ENCODE measurements at regions not wholly inside any gene's neighbourhood (a gene's known extent, or its start where the extent isn't known, plus 50 kb on each side); places are given as distances from the start of the nearest gene placed in this dataset.

- no peak overlapping the region for H3K4me3 ChIP-seq (replicated peaks; ENCODE audit: insufficient read depth, low read length)
- no peak for DNase-seq (ENCODE audit: low read depth in 1 of 2, low spot score in 1 of 2)
- H3K27me3 ChIP-seq (ENCODE audit: insufficient read depth, poor library complexity, severe bottlenecking): no peaks in the 10 kb centered on the region
- H3K27ac ChIP-seq (replicated peaks): no peak overlapping the region
- no peak for TF ChIP-seq GABPA (IDR thresholded peaks at IDR 0.05; ENCODE audit: low read depth)
- no peak for TF ChIP-seq POLR2AphosphoS5 (IDR thresholded peaks at IDR 0.05; ENCODE audit: low read depth)
- no peak for TF ChIP-seq CTCF (IDR thresholded peaks at IDR 0.05; ENCODE audit: insufficient read depth, low read length)
- no peak for TF ChIP-seq SPI1 (IDR thresholded peaks at IDR 0.05; ENCODE audit: borderline replicate concordance, low read depth)
- no peak for TF ChIP-seq REST (IDR thresholded peaks at IDR 0.05; ENCODE audit: insufficient replicate concordance, low read depth)
Measured at GRCh38 chr3:182241766-182242488, 530.2 kb downstream of the SOX2 start.

GRCh38 chr3:182242489-182242942 lies 530.8 kb downstream of the SOX2 start:
- TF ChIP-seq REST (IDR thresholded peaks at IDR 0.05; ENCODE audit: insufficient replicate concordance, low read depth) (no peak), GABPA (IDR thresholded peaks at IDR 0.05; ENCODE audit: low read depth) (no peak), POLR2AphosphoS5 (IDR thresholded peaks at IDR 0.05; ENCODE audit: low read depth) (no peak), SPI1 (IDR thresholded peaks at IDR 0.05; ENCODE audit: borderline replicate concordance, low read depth) (no peak), CTCF (IDR thresholded peaks at IDR 0.05; ENCODE audit: insufficient read depth, low read length) (no peak)
- Histone ChIP-seq H3K27me3 (ENCODE audit: insufficient read depth, poor library complexity, severe bottlenecking) (no peaks in the 10 kb centered on the region), H3K4me3 (replicated peaks; ENCODE audit: insufficient read depth, low read length) (no peak overlapping the region), H3K27ac (replicated peaks) (no peak overlapping the region)
- DNase-seq (ENCODE audit: low read depth in 1 of 2, low spot score in 1 of 2): no peak

GRCh38 chr3:182243625-182244024 lies 531.9 kb downstream of the SOX2 start:
- H3K4me3 ChIP-seq (replicated peaks; ENCODE audit: insufficient read depth, low read length): no peak overlapping the region
- H3K27me3 ChIP-seq (ENCODE audit: insufficient read depth, poor library complexity, severe bottlenecking): no peaks in the 10 kb centered on the region
- TF ChIP-seq REST (IDR thresholded peaks at IDR 0.05; ENCODE audit: insufficient replicate concordance, low read depth) (no peak), SPI1 (IDR thresholded peaks at IDR 0.05; ENCODE audit: borderline replicate concordance, low read depth) (no peak), POLR2AphosphoS5 (IDR thresholded peaks at IDR 0.05; ENCODE audit: low read depth) (no peak), CTCF (IDR thresholded peaks at IDR 0.05; ENCODE audit: insufficient read depth, low read length) (no peak), GABPA (IDR thresholded peaks at IDR 0.05; ENCODE audit: low read depth) (no peak)
- DNase-seq (ENCODE audit: low read depth in 1 of 2, low spot score in 1 of 2): no peak
- no peak overlapping the region for H3K27ac ChIP-seq (replicated peaks)

Data from HL-60 (cell line).